Upper lobe of right lung (tissue), 1 donor: ENCODE measurements at regions not wholly inside any gene's neighbourhood (a gene's known extent, or its start where the extent isn't known, plus 50 kb on each side); places are given as distances from the start of the nearest gene placed in this dataset.
"Not testable (repeated sequence)": the region's sequence is repeated elsewhere in the genome, so short reads cannot be mapped to it uniquely, and the experiment has no call there.

ENCODE experiments used
- ATAC-seq: fragments of 200-7000 bp; cut with Tn5 transposase; one replicate; pipeline ENCODE4 v1.9.1; 2020; ENCODE audit warnings: mild to moderate bottlenecking, moderate library complexity
- DNase-seq: peaks from one replicate; pipeline ENCODE4 v3.0.0-alpha.2; 2020
- H3K27ac ChIP-seq: fragments of 200-600 bp; one replicate; pipeline ENCODE4 v1.8.0; 2022
- H3K27me3 ChIP-seq: fragments of 200-600 bp; one replicate; pipeline ENCODE4 v1.8.0; 2022; ENCODE audit warnings: mild to moderate bottlenecking
- H3K36me3 ChIP-seq: fragments of 200-600 bp; one replicate; pipeline ENCODE4 v1.8.0; 2022
- H3K4me1 ChIP-seq: fragments of 200-600 bp; one replicate; pipeline ENCODE4 v1.8.0; 2022
- H3K4me3 ChIP-seq: fragments of 200-600 bp; one replicate; pipeline ENCODE4 v1.8.0; 2022; ENCODE audit warnings: mild to moderate bottlenecking
- H3K9me3 ChIP-seq: fragments of 200-600 bp; one replicate; pipeline ENCODE4 v1.8.0; 2022
- CTCF ChIP-seq: fragments of 200-600 bp; IDR thresholded peaks from one replicate; pipeline ENCODE4 v1.8.0; 2022; ENCODE audit warnings: antibody characterized with exemption
- intact Hi-C: fragments of 100-400 bp; cut with DNase I; formaldehyde crosslinking; loops from one replicate; pipeline ENCODE4 v1.11.0; 2022
- donor health status: DM: no; HTN: yes; CAD: no; lungs with severe emphysema.

GRCh38 chr12:33245434-33245833, 194.2 kb downstream of the SYT10 start:
- DNase-seq (no peak), ATAC-seq (no peak)
- Histone ChIP-seq H3K36me3 (no peaks in the 10 kb centered on the region), H3K4me3 (no peak overlapping the region), H3K9me3 (no peaks in the 10 kb centered on the region), H3K4me1 (no peaks in the 10 kb centered on the region), H3K27ac (no peak overlapping the region), H3K27me3 (no peaks in the 10 kb centered on the region)
- TF ChIP-seq CTCF: no peak
- intact Hi-C loops: no loop called here

GRCh38 chr12:33226671-33227070, 212.9 kb downstream of the SYT10 start:
- Histone ChIP-seq H3K9me3 (no peaks in the 10 kb centered on the region), H3K27ac (no peak overlapping the region), H3K4me3 (no peak overlapping the region), H3K36me3 (no peaks in the 10 kb centered on the region), H3K4me1 (no peaks in the 10 kb centered on the region), H3K27me3 (no peaks in the 10 kb centered on the region)
- no peak for ATAC-seq
- no peak for TF ChIP-seq CTCF
- intact Hi-C loops: no loop called here
- no peak for DNase-seq

- intact Hi-C loops: no loop called here
- DNase-seq (no peak), ATAC-seq (no peak)
- Histone ChIP-seq H3K27me3 (no peaks in the 10 kb centered on the region), H3K36me3 (no peaks in the 10 kb centered on the region), H3K4me3 (no peak overlapping the region), H3K9me3 (no peaks in the 10 kb centered on the region), H3K27ac (no peak overlapping the region), H3K4me1 (no peaks in the 10 kb centered on the region)
- TF ChIP-seq CTCF: no peak
These were observed 215.7 kb downstream of the SYT10 start for GRCh38 chr12:33223956-33224355.

- no peak overlapping the region for H3K27ac ChIP-seq
- H3K4me3 ChIP-seq: no peak overlapping the region
- intact Hi-C loops: no loop called here
- no peaks in the 10 kb centered on the region for H3K36me3 ChIP-seq
- TF ChIP-seq CTCF: no peak
- H3K4me1 ChIP-seq: no peaks in the 10 kb centered on the region
- no peak for DNase-seq
- no peaks in the 10 kb centered on the region for H3K27me3 ChIP-seq
- ATAC-seq: peak; percentile 12
- no peaks in the 10 kb centered on the region for H3K9me3 ChIP-seq
These were observed 217.3 kb downstream of the SYT10 start for GRCh38 chr12:33222357-33222756.

- DNase-seq: no peak
- no peak for TF ChIP-seq CTCF
These were observed 233.6 kb downstream of the SYT10 start for GRCh38 chr12:33205981-33206380.

GRCh38 chr12:33194389-33194788, 245.2 kb downstream of the SYT10 start:
- ATAC-seq, H3K27me3 ChIP-seq, H3K4me3 ChIP-seq, H3K9me3 ChIP-seq, H3K4me1 ChIP-seq, H3K36me3 ChIP-seq, H3K27ac ChIP-seq, intact Hi-C loops, DNase-seq: not testable (repeated sequence)

More at GRCh38 chr12:33205981-33206380, 233.6 kb downstream of the SYT10 start:
- no peak for ATAC-seq
- Histone ChIP-seq H3K4me3 (no peak overlapping the region), H3K4me1 (no peaks in the 10 kb centered on the region), H3K36me3 (no peaks in the 10 kb centered on the region), H3K9me3 (no peaks in the 10 kb centered on the region), H3K27me3 (no peaks in the 10 kb centered on the region), H3K27ac (no peak overlapping the region)
- intact Hi-C loops: no loop called here
